Esophagus muscularis mucosa (tissue), 3 donors: ENCODE measurements at regions not wholly inside any gene's neighbourhood (a gene's known extent, or its start where the extent isn't known, plus 50 kb on each side); places are given as distances from the start of the nearest gene placed in this dataset.

Experiments used
- CTCF ChIP-seq, 3 experiments: fragments of 200-600 bp in 2 of 3; fragments of 450-650 bp in 1 of 3; sonication (generic) in 2 of 3; IDR thresholded peaks; one replicate each; pipeline ENCODE4 v1.5.1; 2017 to 2019; ENCODE audit warnings: antibody characterized with exemption in 3 of 3, mild to moderate bottlenecking in 2 of 3, moderate library complexity in 1 of 3
- EP300 ChIP-seq: sonication (generic); formaldehyde crosslinking; IDR thresholded peaks from one replicate; pipeline ENCODE4 v1.6.1; 2017; ENCODE audit warnings: antibody characterized with exemption

- no peak for TF ChIP-seq EP300
- TF ChIP-seq CTCF (IDR thresholded peaks at IDR 0.05): no peak
These were observed 54.0 kb upstream of the ARID2 start for GRCh38 chr12:45675534-45675933.
